ENCODE measurements at regions not wholly inside any gene's neighbourhood (a gene's known extent, or its start where the extent isn't known, plus 50 kb on each side); places are given as distances from the start of the nearest gene placed in this dataset.

- TF ChIP-seq, protein P1, sequence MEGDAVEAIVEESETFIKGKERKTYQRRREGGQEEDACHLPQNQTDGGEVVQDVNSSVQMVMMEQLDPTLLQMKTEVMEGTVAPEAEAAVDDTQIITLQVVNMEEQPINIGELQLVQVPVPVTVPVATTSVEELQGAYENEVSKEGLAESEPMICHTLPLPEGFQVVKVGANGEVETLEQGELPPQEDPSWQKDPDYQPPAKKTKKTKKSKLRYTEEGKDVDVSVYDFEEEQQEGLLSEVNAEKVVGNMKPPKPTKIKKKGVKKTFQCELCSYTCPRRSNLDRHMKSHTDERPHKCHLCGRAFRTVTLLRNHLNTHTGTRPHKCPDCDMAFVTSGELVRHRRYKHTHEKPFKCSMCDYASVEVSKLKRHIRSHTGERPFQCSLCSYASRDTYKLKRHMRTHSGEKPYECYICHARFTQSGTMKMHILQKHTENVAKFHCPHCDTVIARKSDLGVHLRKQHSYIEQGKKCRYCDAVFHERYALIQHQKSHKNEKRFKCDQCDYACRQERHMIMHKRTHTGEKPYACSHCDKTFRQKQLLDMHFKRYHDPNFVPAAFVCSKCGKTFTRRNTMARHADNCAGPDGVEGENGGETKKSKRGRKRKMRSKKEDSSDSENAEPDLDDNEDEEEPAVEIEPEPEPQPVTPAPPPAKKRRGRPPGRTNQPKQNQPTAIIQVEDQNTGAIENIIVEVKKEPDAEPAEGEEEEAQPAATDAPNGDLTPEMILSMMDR (IDR thresholded peaks at IDR 0.05) = no peak
- TF ChIP-seq POLR2AphosphoS5 (IDR thresholded peaks at IDR 0.05) (no peak), POLR2A (IDR thresholded peaks at IDR 0.05; ENCODE audit: low read depth) (no peak)
Measured at GRCh38 chr21:40915114-40915513, 68.2 kb upstream of the DSCAM start.
